H1 (cell line): ENCODE measurements at regions not wholly inside any gene's neighbourhood (a gene's known extent, or its start where the extent isn't known, plus 50 kb on each side); places are given as distances from the start of the nearest gene placed in this dataset.

Experiments used
- CTCF ChIA-PET: fragments of 300-600 bp; sonication (Branson Sonifier 250); formaldehyde crosslinking; loops from one replicate; lab custom pipeline; 2021; ENCODE audit not compliant: partially characterized antibody; lab: Charles Lee
- POLR2A ChIA-PET: fragments of 300-600 bp; sonication (Branson Sonifier 250); formaldehyde crosslinking; loops from one replicate; lab custom pipeline; 2021; ENCODE audit warnings: inconsistent platforms; ENCODE audit not compliant: partially characterized antibody; lab: Charles Lee
- DNase-seq, 2 experiments: peaks; one replicate each; pipeline versions ENCODE4 v3.0.0 to v3.0.0-alpha.2; 2010 to 2022; ENCODE audit warnings: low spot score in 2 of 2, low read depth in 1 of 2, mixed read lengths in 1 of 2
- FAIRE-seq: peaks from 2 replicates; lab custom pipeline; 2011; peaks lifted over from hg19 to GRCh38; lab: Jason Lieb, UNC
- H2AFZ ChIP-seq: 2 replicates; pipeline ENCODE4 v1.8.1; 2012; ENCODE audit warnings: low read length, inconsistent platforms
- H2AK5ac ChIP-seq: 2 replicates; pipeline ENCODE4 v1.6.1; 2013; ENCODE audit warnings: low read depth, low read length
- H2BK120ac ChIP-seq: replicated peaks from 2 replicates; pipeline ENCODE3; 2013; ENCODE audit warnings: low read depth, low read length, inconsistent platforms
- H2BK12ac ChIP-seq: 2 replicates; pipeline ENCODE4 v1.6.1; 2013; ENCODE audit warnings: low read depth, low read length
- H2BK15ac ChIP-seq: 2 replicates; pipeline ENCODE4 v1.6.1; 2013; ENCODE audit warnings: low read length
- H2BK20ac ChIP-seq: 2 replicates; pipeline ENCODE4 v1.6.1; 2013; ENCODE audit warnings: low read length
- H2BK5ac ChIP-seq: 2 replicates; pipeline ENCODE4 v1.6.1; 2013; ENCODE audit warnings: low read depth, low read length
- H3K14ac ChIP-seq: 2 replicates; pipeline ENCODE4 v1.6.1; 2013; ENCODE audit warnings: inconsistent platforms; ENCODE audit not compliant: insufficient read length
- H3K18ac ChIP-seq: 2 replicates; pipeline ENCODE4 v1.6.1; 2013; ENCODE audit warnings: low read length; ENCODE audit errors: extremely low read depth
- H3K23ac ChIP-seq: 2 replicates; pipeline ENCODE4 v1.6.1; 2013; ENCODE audit warnings: inconsistent platforms; ENCODE audit not compliant: insufficient read length
- H3K23me2 ChIP-seq: 2 replicates; pipeline ENCODE4 v1.6.1; 2013; ENCODE audit warnings: low read depth, low read length
- H3K27ac ChIP-seq: 2 replicates; pipeline ENCODE4 v1.6.1; 2011; ENCODE audit warnings: low read depth, low read length, inconsistent platforms
- H3K27me3 ChIP-seq, 4 experiments: replicated peaks in 1 of 4; 1 replicate in 1 of 4; 2 replicates in 3 of 4; pipeline versions ENCODE4 v1.6.1 to v1.8.1; 2011 to 2013; ENCODE audit warnings: low read length in 3 of 4, mild to moderate bottlenecking in 3 of 4, inconsistent platforms in 2 of 4, mixed read lengths in 2 of 4, moderate library complexity in 1 of 4; ENCODE audit not compliant: control insufficient read depth in 3 of 4, insufficient read depth in 3 of 4; ENCODE audit errors: extremely low read depth in 1 of 4
- H3K36me3 ChIP-seq, 4 experiments: 2 replicates each; pipeline versions ENCODE4 v1.6.1 to v1.8.1; 2011 to 2013; ENCODE audit warnings: mild to moderate bottlenecking in 4 of 4, low read length in 3 of 4, moderate library complexity in 2 of 4, control low read depth in 1 of 4, inconsistent platforms in 1 of 4; ENCODE audit not compliant: insufficient read depth in 4 of 4, control insufficient read depth in 2 of 4
- H3K4ac ChIP-seq: replicated peaks from 2 replicates; pipeline ENCODE3; 2013; ENCODE audit warnings: low read length, low read depth, mixed read lengths, inconsistent platforms; ENCODE audit not compliant: insufficient read length
- H3K4me1 ChIP-seq, 4 experiments: replicated peaks in 1 of 4; 1 replicate in 1 of 4; 2 replicates in 3 of 4; pipeline versions ENCODE4 v1.6.1 to v1.8.1; 2011 to 2013; ENCODE audit warnings: low read length in 3 of 4, inconsistent platforms in 2 of 4, mixed read lengths in 1 of 4; ENCODE audit not compliant: insufficient read depth in 4 of 4, control insufficient read depth in 3 of 4
- H3K4me2 ChIP-seq, 2 experiments: 2 replicates each; pipeline versions ENCODE4 v1.6.1 to v1.8.1; 2011 to 2013; ENCODE audit warnings: low read depth in 2 of 2, low read length in 2 of 2, control low read depth in 1 of 2, inconsistent platforms in 1 of 2, mild to moderate bottlenecking in 1 of 2; ENCODE audit not compliant: insufficient read depth in 1 of 2
- H3K4me3 ChIP-seq, 4 experiments: fragments of 200-600, 300-600 bp in 1 of 4; sonication (generic), shearing (Covaris generic), sonication (Bioruptor Twin) in 1 of 4; 2 replicates each; pipeline versions ENCODE4 v1.5.1 to v1.8.1; 2011 to 2016; ENCODE audit warnings: low read length in 4 of 4, low read depth in 3 of 4, control low read depth in 2 of 4, inconsistent platforms in 2 of 4, mild to moderate bottlenecking in 2 of 4, mixed read lengths in 1 of 4, moderate library complexity in 1 of 4; ENCODE audit not compliant: insufficient read depth in 2 of 4; ENCODE audit errors: extremely low read depth in 1 of 4
- H3K56ac ChIP-seq: replicated peaks from 2 replicates; pipeline ENCODE3; 2013; ENCODE audit warnings: low read depth, mild to moderate bottlenecking, mixed read lengths, low read length, inconsistent platforms; ENCODE audit not compliant: insufficient read length
- H3K79me1 ChIP-seq: 2 replicates; pipeline ENCODE4 v1.6.1; 2013; ENCODE audit warnings: low read depth, low read length, control low read depth
- H3K79me2 ChIP-seq, 2 experiments: 2 replicates each; pipeline versions ENCODE4 v1.6.1 to v1.8.1; 2012 to 2013; ENCODE audit warnings: low read length in 2 of 2, mild to moderate bottlenecking in 2 of 2, inconsistent platforms in 1 of 2; ENCODE audit not compliant: insufficient read depth in 2 of 2, control insufficient read depth in 1 of 2
- H3K9ac ChIP-seq, 4 experiments: replicated peaks in 1 of 4; 1 replicate in 1 of 4; 2 replicates in 3 of 4; pipeline versions ENCODE4 v1.6.1 to v1.8.1; 2011 to 2013; ENCODE audit warnings: low read depth in 3 of 4, low read length in 3 of 4, control low read depth in 2 of 4, mild to moderate bottlenecking in 2 of 4, moderate library complexity in 2 of 4, inconsistent platforms in 1 of 4; ENCODE audit errors: extremely low read depth in 1 of 4
- H3K9me3 ChIP-seq, 2 experiments: 2 replicates each; pipeline versions ENCODE4 v1.6.1 to v1.8.1; 2012 to 2013; ENCODE audit warnings: mild to moderate bottlenecking in 2 of 2, moderate library complexity in 2 of 2, control low read depth in 1 of 2, inconsistent platforms in 1 of 2, low read depth in 1 of 2, low read length in 1 of 2, mixed read lengths in 1 of 2; ENCODE audit not compliant: insufficient read depth in 2 of 2
- H4K20me1 ChIP-seq, 2 experiments: replicated peaks in 1 of 2; 2 replicates each; pipeline versions ENCODE3 to v1.8.1; 2011 to 2013; ENCODE audit warnings: inconsistent platforms in 2 of 2, low read length in 2 of 2, mild to moderate bottlenecking in 1 of 2; ENCODE audit not compliant: insufficient read depth in 2 of 2, control insufficient read depth in 1 of 2
- H4K5ac ChIP-seq: 2 replicates; pipeline ENCODE4 v1.6.1; 2013; ENCODE audit warnings: low read length, low read depth, mixed read lengths, inconsistent platforms; ENCODE audit not compliant: insufficient read length
- H4K8ac ChIP-seq: 2 replicates; pipeline ENCODE4 v1.8.0; 2013; ENCODE audit warnings: mild to moderate bottlenecking, moderate library complexity, low read length, inconsistent platforms; ENCODE audit not compliant: insufficient read depth; ENCODE audit errors: extremely low read depth
- H4K91ac ChIP-seq: replicated peaks from 2 replicates; pipeline ENCODE3; 2013; ENCODE audit warnings: low read length, mixed read lengths, inconsistent platforms; ENCODE audit not compliant: insufficient read length
- CHD2 ChIP-seq: IDR thresholded peaks from 2 replicates; pipeline ENCODE4 v1.6.1; 2012; ENCODE audit warnings: low read length, improper control_type of control experiment
- CTBP2 ChIP-seq: IDR thresholded peaks from 2 replicates; pipeline ENCODE4 v1.7.0; 2011; ENCODE audit warnings: borderline replicate concordance, mild to moderate bottlenecking, moderate library complexity, mixed read lengths, low read length; ENCODE audit not compliant: insufficient read depth, insufficient read length
- EZH2 ChIP-seq: fragments of 200-600 bp; sonication (generic); IDR thresholded peaks from 2 replicates; pipeline ENCODE4 v1.7.1; 2012; ENCODE audit warnings: low read depth, mild to moderate bottlenecking, moderate library complexity, low read length, inconsistent platforms; ENCODE audit not compliant: severe bottlenecking
- FOSL1 ChIP-seq: IDR thresholded peaks from 2 replicates; pipeline ENCODE4 v1.6.1; 2011; ENCODE audit warnings: mild to moderate bottlenecking, low read depth, low read length, moderate library complexity; ENCODE audit not compliant: insufficient read depth
- NANOG ChIP-seq: IDR thresholded peaks from 2 replicates; pipeline ENCODE4 v1.6.1; 2011; ENCODE audit warnings: low read length, low read depth, mild to moderate bottlenecking, inconsistent platforms; ENCODE audit not compliant: insufficient read depth, poor library complexity, severe bottlenecking
- POU5F1 ChIP-seq: IDR thresholded peaks from 2 replicates; pipeline ENCODE4 v1.6.1; 2011; ENCODE audit warnings: low read depth, mild to moderate bottlenecking, low read length, moderate library complexity
- SUZ12 ChIP-seq: fragments of 200-600 bp; sonication (generic); IDR thresholded peaks from 2 replicates; pipeline ENCODE4 v1.6.1; 2012; ENCODE audit warnings: mild to moderate bottlenecking, inconsistent platforms, low read length, moderate library complexity, mixed read lengths
- TEAD4 ChIP-seq: IDR thresholded peaks from 2 replicates; pipeline ENCODE4 v1.6.1; 2012; ENCODE audit warnings: low read depth, low read length, inconsistent platforms, mixed read lengths
- WGBS, 2 experiments: shearing (Covaris generic) in 1 of 2; methylation state at CpG; one replicate each; pipeline versions ENCODE4 v1.1.6 to v1.1.7; 2013 to 2015; ENCODE audit warnings: low lambda C conversion rate in 2 of 2, mixed read lengths in 2 of 2, inconsistent platforms in 1 of 2, low coverage in 1 of 2, missing lambda C conversion rate in 1 of 2; ENCODE audit not compliant: insufficient replicate concordance in 2 of 2, insufficient coverage in 1 of 2, insufficient read length in 1 of 2; ENCODE audit errors: extremely low coverage in 1 of 2, missing lambda C conversion rate in 1 of 2; 5-methylcytosine and 5-hydroxymethylcytosine counted together

DNA sequence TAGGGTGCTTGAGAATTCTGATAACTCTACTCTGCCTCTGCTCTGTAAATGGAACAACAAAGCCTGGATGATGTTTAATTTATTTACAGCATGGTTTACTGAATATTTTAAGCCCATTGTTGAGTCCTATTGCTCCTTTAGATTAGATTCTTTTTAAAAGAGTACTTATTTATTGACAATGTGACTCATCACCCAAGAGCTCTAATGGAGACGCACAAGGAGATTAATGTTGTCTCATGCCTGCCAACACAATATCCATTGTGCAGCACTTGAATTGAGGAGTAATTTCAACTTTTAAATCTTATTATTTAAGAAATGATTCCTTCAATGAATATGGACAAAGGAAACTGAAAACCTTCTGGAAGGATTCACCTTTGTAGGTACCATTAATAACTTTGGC lies 691.4 kb downstream of the ZBBX start:
- Histone ChIP-seq H3K79me2 (no peaks in the 10 kb centered on the region), H4K8ac (no peak overlapping the region), H4K20me1 (no peaks in the 10 kb centered on the region), H2BK15ac (no peak overlapping the region), H2BK5ac (no peak overlapping the region), H3K23me2 (no peaks in the 10 kb centered on the region), H2BK12ac (no peak overlapping the region), H2BK120ac (no peak overlapping the region), H4K91ac (no peak overlapping the region), H4K5ac (no peak overlapping the region), H2BK20ac (no peak overlapping the region), H3K4me1 (no peaks in the 10 kb centered on the region), H3K9ac (no peak overlapping the region), H3K14ac (no peak overlapping the region), H3K4ac (no peak overlapping the region), H3K4me3 (no peak overlapping the region), H3K56ac (no peak overlapping the region), H3K18ac (no peak overlapping the region), H3K23ac (no peak overlapping the region), H2AK5ac (no peak overlapping the region), H2AFZ (no peak overlapping the region), H3K4me2 (no peak overlapping the region), H3K27ac (no peak overlapping the region), H3K9me3 (no peaks in the 10 kb centered on the region), H3K27me3 (no peaks in the 10 kb centered on the region), H3K36me3 (no peaks in the 10 kb centered on the region), H3K79me1 (no peaks in the 10 kb centered on the region)
- FAIRE-seq (no peak), DNase-seq (no peak)
- TF ChIP-seq NANOG (no peak), SUZ12 (no peak), CTBP2 (no peak), TEAD4 (no peak), CHD2 (no peak), POU5F1 (no peak), EZH2 (no peak), FOSL1 (no peak)
- 100% methylated on average over 1 of the region's 1 CpG; no CpG with 5 or more reads in 1 of the 2 experiments for WGBS, 2 experiments
- ChIA-PET POLR2A (no interaction called here), CTCF (interaction anchor here (1.4 kb wide), 1 partner anchor 10 kb away, joined by 4 read pairs; no protein-coding TSS in a partner anchor)
